Activated CD8-positive, alpha-beta T cell treated with anti-CD3 and anti-CD28 coated beads for 36 hours (primary cell): ENCODE measurements at regions not wholly inside any gene's neighbourhood (a gene's known extent, or its start where the extent isn't known, plus 50 kb on each side); places are given as distances from the start of the nearest gene placed in this dataset.

Source experiments
- ATAC-seq: fragments of 200-7000 bp; cut with Tn5 transposase; one replicate; pipeline ENCODE4 v1.10.0; 2021; ENCODE audit warnings: mild to moderate bottlenecking, moderate library complexity
- CTCF ChIA-PET: fragments of 350-600 bp; sonication (Branson Sonifier 250); formaldehyde crosslinking; loops from one replicate; lab custom pipeline; 2021; ENCODE audit warnings: antibody characterized with exemption; lab: Charles Lee
- POLR2A ChIA-PET: fragments of 350-600 bp; sonication (Branson Sonifier 250); formaldehyde crosslinking; loops from one replicate; lab custom pipeline; 2021; ENCODE audit warnings: antibody characterized with exemption; lab: Charles Lee
- DNase-seq: peaks from one replicate; pipeline ENCODE4 v3.0.0-alpha.2; 2020
- H3K27ac Mint-ChIP-seq: one replicate; pipeline ENCODE4 v1.8.0; 2021; ENCODE audit warnings: mild to moderate bottlenecking, mixed read lengths
- H3K27me3 Mint-ChIP-seq: one replicate; pipeline ENCODE4 v1.8.0; 2021; ENCODE audit warnings: mixed read lengths
- H3K36me3 Mint-ChIP-seq: one replicate; pipeline ENCODE4 v1.8.0; 2021; ENCODE audit warnings: low read depth, mixed read lengths
- H3K4me1 Mint-ChIP-seq: one replicate; pipeline ENCODE4 v1.8.0; 2021; ENCODE audit warnings: low read depth, mixed read lengths
- H3K4me3 Mint-ChIP-seq: one replicate; pipeline ENCODE4 v1.8.0; 2021; ENCODE audit warnings: mild to moderate bottlenecking, moderate library complexity, mixed read lengths
- H3K9me3 Mint-ChIP-seq: one replicate; pipeline ENCODE4 v1.8.0; 2021; ENCODE audit warnings: mixed read lengths
- intact Hi-C: fragments of 100-400 bp; cut with micrococcal nuclease; formaldehyde crosslinking; loops from one replicate; pipeline ENCODE4 v1.10.0; 2022
- TF ChIP-seq, protein P1 (sequence below): fragments of 200-600 bp; IDR thresholded peaks from one replicate; pipeline ENCODE4 v1.8.0; 2022; ENCODE audit warnings: antibody characterized with exemption, mild to moderate bottlenecking

DNA sequence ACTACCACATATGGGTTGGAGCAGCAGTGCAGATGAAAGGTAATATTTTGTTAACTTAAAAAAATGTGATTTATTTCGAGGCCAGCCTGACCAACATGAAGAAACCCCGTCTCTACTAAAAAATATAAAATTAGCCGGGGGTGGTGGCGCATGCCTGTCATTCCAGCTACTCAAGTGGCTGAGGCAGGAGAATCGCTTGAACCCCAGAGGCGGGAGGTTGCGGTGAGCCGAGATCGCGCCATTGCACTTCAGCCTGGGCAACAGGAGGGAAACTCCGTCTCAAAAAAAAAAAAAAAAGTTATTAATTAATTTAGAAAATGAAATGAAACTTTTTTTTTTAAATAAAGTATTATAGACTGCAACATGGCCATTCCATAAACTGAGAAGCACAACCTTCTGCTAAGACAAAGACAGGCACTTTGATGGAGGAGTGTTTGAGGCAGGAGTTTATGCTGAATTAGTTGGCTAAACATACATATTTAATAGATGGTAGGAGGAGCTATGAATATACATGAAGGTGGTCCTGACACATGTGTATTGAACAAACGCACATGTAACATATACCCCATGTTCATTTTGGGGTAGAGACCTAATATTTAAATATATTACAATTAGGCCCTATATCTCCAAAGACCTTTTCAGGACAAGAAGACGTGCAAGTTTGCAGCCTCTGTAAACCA is 1485.3 kb upstream of the MIR17HG start:
- H3K36me3 Mint-ChIP-seq = no peaks in the 10 kb centered on the region
- DNase-seq (no peak), ATAC-seq (no peak)
- no peaks in the 10 kb centered on the region for H3K27me3 Mint-ChIP-seq
- no peak overlapping the region for H3K4me3 Mint-ChIP-seq
- peaks cover 12% of the 10 kb centered on the region for H3K9me3 Mint-ChIP-seq
- H3K27ac Mint-ChIP-seq = no peak overlapping the region
- POLR2A ChIA-PET = no interaction called here
- CTCF ChIA-PET = no interaction called here
- TF ChIP-seq, protein P1, sequence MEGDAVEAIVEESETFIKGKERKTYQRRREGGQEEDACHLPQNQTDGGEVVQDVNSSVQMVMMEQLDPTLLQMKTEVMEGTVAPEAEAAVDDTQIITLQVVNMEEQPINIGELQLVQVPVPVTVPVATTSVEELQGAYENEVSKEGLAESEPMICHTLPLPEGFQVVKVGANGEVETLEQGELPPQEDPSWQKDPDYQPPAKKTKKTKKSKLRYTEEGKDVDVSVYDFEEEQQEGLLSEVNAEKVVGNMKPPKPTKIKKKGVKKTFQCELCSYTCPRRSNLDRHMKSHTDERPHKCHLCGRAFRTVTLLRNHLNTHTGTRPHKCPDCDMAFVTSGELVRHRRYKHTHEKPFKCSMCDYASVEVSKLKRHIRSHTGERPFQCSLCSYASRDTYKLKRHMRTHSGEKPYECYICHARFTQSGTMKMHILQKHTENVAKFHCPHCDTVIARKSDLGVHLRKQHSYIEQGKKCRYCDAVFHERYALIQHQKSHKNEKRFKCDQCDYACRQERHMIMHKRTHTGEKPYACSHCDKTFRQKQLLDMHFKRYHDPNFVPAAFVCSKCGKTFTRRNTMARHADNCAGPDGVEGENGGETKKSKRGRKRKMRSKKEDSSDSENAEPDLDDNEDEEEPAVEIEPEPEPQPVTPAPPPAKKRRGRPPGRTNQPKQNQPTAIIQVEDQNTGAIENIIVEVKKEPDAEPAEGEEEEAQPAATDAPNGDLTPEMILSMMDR = no peak
- intact Hi-C loops = no loop called here
- no peaks in the 10 kb centered on the region for H3K4me1 Mint-ChIP-seq

DNA sequence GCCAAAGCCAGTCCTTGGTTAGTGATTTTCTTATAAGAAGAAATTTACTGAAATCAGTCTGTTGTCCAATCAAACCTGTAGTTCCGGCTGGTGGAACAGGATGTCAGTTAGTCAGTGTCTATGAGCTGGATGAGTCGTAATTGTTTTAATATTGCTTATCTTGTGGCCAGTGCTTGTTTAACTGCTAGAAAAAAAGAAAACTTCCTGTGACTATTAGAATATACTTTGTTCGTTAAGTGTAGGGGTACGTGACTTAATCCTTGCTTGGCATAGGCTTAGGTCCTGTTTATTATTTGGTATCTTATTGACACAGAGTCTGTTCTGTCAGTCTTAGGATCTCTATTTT is 1484.8 kb upstream of the MIR17HG start:
- intact Hi-C loops = no loop called here
- TF ChIP-seq, protein P1 = no peak
- no peaks in the 10 kb centered on the region for H3K27me3 Mint-ChIP-seq
- no peak overlapping the region for H3K4me3 Mint-ChIP-seq
- no peak overlapping the region for H3K27ac Mint-ChIP-seq
- no peak for DNase-seq
- POLR2A ChIA-PET = no interaction called here
- H3K9me3 Mint-ChIP-seq = peaks cover 14% of the 10 kb centered on the region
- no peaks in the 10 kb centered on the region for H3K4me1 Mint-ChIP-seq
- CTCF ChIA-PET = no interaction called here
- H3K36me3 Mint-ChIP-seq = no peaks in the 10 kb centered on the region
- ATAC-seq = no peak

DNA sequence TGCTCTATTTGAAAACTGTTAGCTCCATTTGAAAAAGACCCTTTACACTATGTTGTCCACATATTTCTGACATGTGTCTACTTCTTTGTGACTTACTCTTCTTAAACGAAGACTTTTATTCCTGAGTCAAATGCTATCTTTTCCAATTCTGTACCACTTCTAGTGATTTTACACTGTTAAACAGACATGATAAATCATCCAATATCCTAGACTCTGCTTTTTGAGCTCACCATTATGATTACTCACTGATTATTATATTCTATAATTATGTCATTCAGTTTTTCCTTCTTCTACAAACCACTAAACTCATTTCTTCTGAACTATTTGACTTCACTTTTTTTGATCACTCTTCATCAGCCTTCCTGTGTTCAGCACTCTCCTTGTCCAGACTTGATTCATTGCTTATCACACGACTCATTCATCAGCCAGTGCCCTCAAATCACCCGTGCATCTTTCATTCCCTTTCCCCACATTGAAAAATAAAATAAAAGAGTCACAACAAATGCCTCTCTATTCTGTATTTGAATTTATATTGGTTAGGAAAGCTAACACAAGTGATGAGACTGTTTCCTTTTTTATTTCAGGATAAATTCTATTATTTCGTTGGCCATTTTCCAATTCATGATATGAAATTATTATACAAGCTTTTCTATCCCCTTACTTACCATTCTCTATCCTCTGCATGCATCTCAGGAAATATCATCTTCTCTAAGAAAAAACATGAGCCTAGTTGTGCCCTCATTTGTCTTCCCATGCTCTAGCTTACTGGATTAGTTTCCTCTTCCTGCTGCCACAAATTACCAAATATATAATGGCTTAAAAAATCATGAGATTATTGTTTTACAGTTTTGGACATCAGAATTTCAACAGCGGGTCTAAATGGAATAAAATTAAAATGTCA is 1482.1 kb upstream of the MIR17HG start:
- TF ChIP-seq, protein P1 = no peak
- no peak for DNase-seq
- no peak overlapping the region for H3K4me3 Mint-ChIP-seq
- H3K27ac Mint-ChIP-seq = no peak overlapping the region
- CTCF ChIA-PET = no interaction called here
- no peak for ATAC-seq
- intact Hi-C loops = no loop called here
- H3K36me3 Mint-ChIP-seq = no peaks in the 10 kb centered on the region
- POLR2A ChIA-PET = no interaction called here
- H3K9me3 Mint-ChIP-seq = peaks cover 14% of the 10 kb centered on the region
- no peaks in the 10 kb centered on the region for H3K4me1 Mint-ChIP-seq
- no peaks in the 10 kb centered on the region for H3K27me3 Mint-ChIP-seq

DNA sequence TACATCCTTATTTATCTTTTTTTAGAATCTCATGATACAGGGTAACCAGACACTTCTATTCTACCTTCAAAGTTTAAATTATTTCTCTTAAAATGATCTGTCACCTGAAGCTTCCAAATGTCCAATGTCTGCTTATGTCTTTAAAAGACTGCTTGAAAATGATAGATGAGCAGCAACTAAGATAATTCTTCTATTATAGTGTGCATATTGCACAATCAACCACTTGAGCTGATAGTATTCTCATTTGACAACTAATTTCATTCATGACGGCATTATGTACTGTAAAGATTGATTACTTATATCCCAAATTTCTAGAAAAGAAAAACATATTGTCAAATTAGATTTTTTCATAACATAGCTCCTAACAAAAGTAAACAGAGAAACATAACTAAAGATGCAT is 1478.2 kb upstream of the MIR17HG start:
- Mint-ChIP-seq H3K27ac (no peak overlapping the region), H3K4me1 (no peaks in the 10 kb centered on the region), H3K36me3 (no peaks in the 10 kb centered on the region), H3K9me3 (peaks cover 9% of the 10 kb centered on the region), H3K27me3 (no peaks in the 10 kb centered on the region), H3K4me3 (no peak overlapping the region)
- ATAC-seq = no peak
- ChIA-PET POLR2A (no interaction called here), CTCF (no interaction called here)
- no peak for DNase-seq
- TF ChIP-seq, protein P1 = no peak
- intact Hi-C loops = no loop called here

DNA sequence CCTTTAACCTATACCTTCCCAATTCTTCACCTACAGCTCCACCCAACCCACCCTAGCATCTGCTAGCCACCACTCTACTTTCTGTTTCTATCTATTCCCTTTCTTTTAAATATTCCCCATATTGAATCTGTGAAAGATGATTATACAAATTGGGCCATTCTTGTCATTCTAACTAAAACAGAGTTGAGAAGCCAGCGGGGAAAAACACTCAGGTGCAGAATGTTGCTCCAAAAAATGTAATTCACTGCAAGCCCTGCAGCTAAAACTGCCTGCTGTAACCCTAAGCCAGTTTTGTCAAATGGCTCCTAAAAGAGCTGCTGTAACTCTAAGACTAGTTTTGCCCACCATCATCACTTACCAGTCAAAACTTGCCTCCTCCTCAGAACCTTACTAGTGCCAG is 1468.6 kb upstream of the MIR17HG start:
- Mint-ChIP-seq H3K4me3 (no peak overlapping the region), H3K27ac (no peak overlapping the region), H3K9me3 (peaks cover 14% of the 10 kb centered on the region), H3K27me3 (no peaks in the 10 kb centered on the region), H3K4me1 (no peaks in the 10 kb centered on the region), H3K36me3 (no peaks in the 10 kb centered on the region)
- ChIA-PET POLR2A (no interaction called here), CTCF (no interaction called here)
- intact Hi-C loops = no loop called here
- DNase-seq = no peak
- no peak for ATAC-seq
- TF ChIP-seq, protein P1 = no peak
